Vagina (tissue), 2 donors: ENCODE measurements at regions not wholly inside any gene's neighbourhood (a gene's known extent, or its start where the extent isn't known, plus 50 kb on each side); places are given as distances from the start of the nearest gene placed in this dataset.

Source experiments
- DNase-seq, 2 donors: peaks; one replicate each; pipeline ENCODE4 v3.0.0-alpha.2; 2017; ENCODE audit errors: extremely low spot score in 2 of 2
- H3K27ac ChIP-seq: fragments of 200-600 bp; sonication (generic); one replicate; pipeline ENCODE4 v1.5.1; 2019
- H3K27me3 ChIP-seq: fragments of 200-600 bp; sonication (generic); one replicate; pipeline ENCODE4 v1.5.1; 2019
- H3K36me3 ChIP-seq, 2 donors: fragments of 200-600 bp; sonication (generic); one replicate each; pipeline ENCODE4 v1.5.1; 2017 to 2019
- H3K4me1 ChIP-seq: fragments of 200-600 bp; sonication (generic); one replicate; pipeline ENCODE4 v1.5.1; 2019
- H3K4me3 ChIP-seq, 2 donors: fragments of 200-600 bp; sonication (generic); 1 replicate in 1 of 2; 2 replicates in 1 of 2; pipeline ENCODE4 v1.5.1; 2016 to 2019
- H3K9me3 ChIP-seq: fragments of 200-600 bp; sonication (generic); one replicate; pipeline ENCODE4 v1.5.1; 2019
- POLR2A ChIP-seq, 2 donors: fragments of 450-650 bp; IDR thresholded peaks; one replicate each; pipeline ENCODE4 v1.6.1; 2017; ENCODE audit warnings: antibody characterized with exemption in 2 of 2, mild to moderate bottlenecking in 2 of 2, moderate library complexity in 2 of 2
- POLR2AphosphoS5 ChIP-seq, 2 donors: sonication (generic); formaldehyde crosslinking; IDR thresholded peaks; one replicate each; pipeline ENCODE4 v1.9.0; 2017; ENCODE audit warnings: antibody characterized with exemption in 2 of 2, mild to moderate bottlenecking in 2 of 2, low read depth in 1 of 2; ENCODE audit not compliant: insufficient read depth in 1 of 2
- intact Hi-C: fragments of 100-400 bp; cut with DNase I; formaldehyde crosslinking; loops from one replicate; pipeline ENCODE4 v1.15.1; 2023
- TF ChIP-seq, protein P1 (sequence below), 3 experiments: fragments of 450-650 bp in 2 of 3; fragments of 200-600 bp in 1 of 3; sonication (generic) in 1 of 3; IDR thresholded peaks; one replicate each; pipeline ENCODE4 v1.5.1; 2017 to 2019; ENCODE audit warnings: antibody characterized with exemption in 3 of 3, mild to moderate bottlenecking in 2 of 3, moderate library complexity in 2 of 3

- Histone ChIP-seq H3K4me3 (no peak overlapping the region), H3K27me3 (no peaks in the 10 kb centered on the region), H3K36me3 (no peaks in the 10 kb centered on the region), H3K4me1 (no peaks in the 10 kb centered on the region), H3K27ac (no peak overlapping the region), H3K9me3 (no peaks in the 10 kb centered on the region)
- DNase-seq: no peak
- intact Hi-C loops: no loop called here
- TF ChIP-seq POLR2A (IDR thresholded peaks at IDR 0.05): no peak
- TF ChIP-seq, protein P1, sequence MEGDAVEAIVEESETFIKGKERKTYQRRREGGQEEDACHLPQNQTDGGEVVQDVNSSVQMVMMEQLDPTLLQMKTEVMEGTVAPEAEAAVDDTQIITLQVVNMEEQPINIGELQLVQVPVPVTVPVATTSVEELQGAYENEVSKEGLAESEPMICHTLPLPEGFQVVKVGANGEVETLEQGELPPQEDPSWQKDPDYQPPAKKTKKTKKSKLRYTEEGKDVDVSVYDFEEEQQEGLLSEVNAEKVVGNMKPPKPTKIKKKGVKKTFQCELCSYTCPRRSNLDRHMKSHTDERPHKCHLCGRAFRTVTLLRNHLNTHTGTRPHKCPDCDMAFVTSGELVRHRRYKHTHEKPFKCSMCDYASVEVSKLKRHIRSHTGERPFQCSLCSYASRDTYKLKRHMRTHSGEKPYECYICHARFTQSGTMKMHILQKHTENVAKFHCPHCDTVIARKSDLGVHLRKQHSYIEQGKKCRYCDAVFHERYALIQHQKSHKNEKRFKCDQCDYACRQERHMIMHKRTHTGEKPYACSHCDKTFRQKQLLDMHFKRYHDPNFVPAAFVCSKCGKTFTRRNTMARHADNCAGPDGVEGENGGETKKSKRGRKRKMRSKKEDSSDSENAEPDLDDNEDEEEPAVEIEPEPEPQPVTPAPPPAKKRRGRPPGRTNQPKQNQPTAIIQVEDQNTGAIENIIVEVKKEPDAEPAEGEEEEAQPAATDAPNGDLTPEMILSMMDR (IDR thresholded peaks at IDR 0.05): no peak
- TF ChIP-seq POLR2AphosphoS5 (IDR thresholded peaks at IDR 0.05; ENCODE audit: insufficient read depth in 1 of 2, low read depth in 1 of 2): no peak
Observed at GRCh38 chr4:11698846-11699590, 270.3 kb upstream of the HS3ST1 start.

DNA sequence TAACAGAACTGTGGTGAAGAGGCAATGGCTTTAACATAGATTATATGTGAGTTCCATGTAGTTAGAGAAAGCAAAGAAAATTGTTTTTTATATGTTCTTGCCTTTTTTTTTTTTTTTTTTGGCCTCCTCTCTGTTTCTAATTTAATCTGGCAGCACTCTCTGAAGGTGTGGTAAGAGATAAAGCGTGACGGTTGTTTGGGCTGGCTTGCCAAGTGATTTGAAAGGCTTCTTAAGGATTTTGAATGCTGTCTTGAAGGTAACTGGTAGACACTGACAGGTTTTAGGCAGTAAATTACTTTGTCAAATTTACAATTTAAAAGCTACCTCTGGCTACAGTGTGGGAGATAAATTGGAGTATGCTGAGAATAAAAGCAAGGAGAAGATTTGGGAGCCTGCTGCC lies 269.3 kb upstream of the HS3ST1 start:
- intact Hi-C loops: no loop called here
- TF ChIP-seq POLR2AphosphoS5 (IDR thresholded peaks at IDR 0.05; ENCODE audit: insufficient read depth in 1 of 2, low read depth in 1 of 2) (no peak), POLR2A (IDR thresholded peaks at IDR 0.05) (no peak)
- TF ChIP-seq, protein P1 (IDR thresholded peaks at IDR 0.05): no peak
- no peaks in the 10 kb centered on the region for H3K9me3 ChIP-seq
- H3K36me3 ChIP-seq: no peaks in the 10 kb centered on the region
- H3K4me3 ChIP-seq: no peak overlapping the region
- DNase-seq: no peak
- no peaks in the 10 kb centered on the region for H3K27me3 ChIP-seq
- H3K4me1 ChIP-seq: no peaks in the 10 kb centered on the region
- H3K27ac ChIP-seq: no peak overlapping the region

GRCh38 chr4:11693693-11694092 lies 265.0 kb upstream of the HS3ST1 start:
- Histone ChIP-seq H3K4me3 (no peak overlapping the region), H3K36me3 (no peaks in the 10 kb centered on the region), H3K27me3 (no peaks in the 10 kb centered on the region), H3K4me1 (no peaks in the 10 kb centered on the region), H3K27ac (no peak overlapping the region), H3K9me3 (no peaks in the 10 kb centered on the region)
- DNase-seq: no peak
- TF ChIP-seq, protein P1 (IDR thresholded peaks at IDR 0.05): no peak
- TF ChIP-seq POLR2A (IDR thresholded peaks at IDR 0.05): no peak
- no peak for TF ChIP-seq POLR2AphosphoS5 (IDR thresholded peaks at IDR 0.05; ENCODE audit: insufficient read depth in 1 of 2, low read depth in 1 of 2)
- intact Hi-C loops: no loop called here

GRCh38 chr4:11691236-11691635 lies 262.5 kb upstream of the HS3ST1 start:
- no peaks in the 10 kb centered on the region for H3K9me3 ChIP-seq
- no peak for DNase-seq
- H3K4me1 ChIP-seq: no peaks in the 10 kb centered on the region
- no peaks in the 10 kb centered on the region for H3K27me3 ChIP-seq
- H3K36me3 ChIP-seq: no peaks in the 10 kb centered on the region
- TF ChIP-seq POLR2AphosphoS5 (IDR thresholded peaks at IDR 0.05; ENCODE audit: insufficient read depth in 1 of 2, low read depth in 1 of 2) (no peak), POLR2A (IDR thresholded peaks at IDR 0.05) (no peak)
- TF ChIP-seq, protein P1 (IDR thresholded peaks at IDR 0.05): no peak
- H3K27ac ChIP-seq: no peak overlapping the region
- intact Hi-C loops: no loop called here
- no peak overlapping the region for H3K4me3 ChIP-seq

DNA sequence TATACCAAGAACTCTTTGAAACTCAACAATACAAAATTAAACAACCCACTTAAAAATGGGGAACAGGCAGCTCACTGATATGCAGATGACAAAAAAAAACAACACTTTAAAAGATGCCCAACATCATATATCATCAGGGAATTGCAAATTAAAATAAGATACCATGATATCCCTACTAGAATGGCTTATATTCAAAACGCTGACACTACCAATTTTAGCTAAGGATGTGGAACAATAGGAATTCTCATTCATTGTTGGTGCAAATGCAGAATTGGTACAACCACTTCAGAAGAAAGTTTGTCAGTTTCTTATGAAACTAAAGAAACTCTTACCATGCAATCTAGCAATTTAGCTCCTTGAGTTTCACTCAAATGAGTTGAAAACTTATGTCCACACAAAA lies 259.0 kb upstream of the HS3ST1 start:
- H3K27ac ChIP-seq: no peak overlapping the region
- DNase-seq: no peak
- no peak overlapping the region for H3K4me3 ChIP-seq
- no peaks in the 10 kb centered on the region for H3K9me3 ChIP-seq
- intact Hi-C loops: no loop called here
- TF ChIP-seq, protein P1 (IDR thresholded peaks at IDR 0.05): no peak
- TF ChIP-seq POLR2AphosphoS5 (IDR thresholded peaks at IDR 0.05; ENCODE audit: insufficient read depth in 1 of 2, low read depth in 1 of 2): no peak
- no peak for TF ChIP-seq POLR2A (IDR thresholded peaks at IDR 0.05)
- H3K4me1 ChIP-seq: no peaks in the 10 kb centered on the region
- no peaks in the 10 kb centered on the region for H3K36me3 ChIP-seq
- H3K27me3 ChIP-seq: no peaks in the 10 kb centered on the region
